ENCODE measurements at regions not wholly inside any gene's neighbourhood (a gene's known extent, or its start where the extent isn't known, plus 50 kb on each side); places are given as distances from the start of the nearest gene placed in this dataset.

DNA sequence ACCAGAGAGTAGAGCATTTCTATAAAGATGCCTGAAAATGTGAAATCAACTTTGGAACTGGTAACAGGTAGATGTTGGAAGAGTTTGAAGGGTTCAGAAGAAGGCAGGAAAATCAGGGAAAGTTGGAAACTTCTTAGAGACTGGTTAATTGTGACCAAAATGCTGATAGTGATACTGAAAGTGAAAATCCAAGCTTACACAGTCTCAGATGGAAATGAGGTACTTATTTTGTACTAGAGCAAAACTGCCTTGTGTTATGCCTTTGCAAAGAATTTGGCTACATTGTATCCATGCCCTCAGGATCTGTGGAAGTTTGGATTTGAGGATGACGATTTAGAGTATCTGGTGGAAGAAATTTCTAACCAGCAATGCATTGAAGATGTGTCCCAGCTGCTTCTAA lies 430.6 kb upstream of the KCND2 start:
- no peak for TF ChIP-seq EZH2 (IDR thresholded peaks at IDR 0.05)
- no peak for TF ChIP-seq POLR2AphosphoS5 (IDR thresholded peaks at IDR 0.05; ENCODE audit: borderline replicate concordance, low read depth, low read length)
